Brain microvascular endothelial cell (primary cell): ENCODE measurements at regions not wholly inside any gene's neighbourhood (a gene's known extent, or its start where the extent isn't known, plus 50 kb on each side); places are given as distances from the start of the nearest gene placed in this dataset.

Experiments
- DNase-seq: peaks from one replicate; pipeline ENCODE4 v3.0.0-alpha.2; 2020
- H3K27ac ChIP-seq: fragments of 250-450 bp; sonication (Bioruptor Pico); 2 replicates; pipeline ENCODE4 v1.5.1; 2020; ENCODE audit warnings: mild to moderate bottlenecking, moderate library complexity
- H3K27me3 ChIP-seq: fragments of 250-450 bp; sonication (Bioruptor Pico); replicated peaks from 2 replicates; pipeline ENCODE4 v1.5.1; 2020; ENCODE audit warnings: mild to moderate bottlenecking
- H3K36me3 ChIP-seq: fragments of 250-450 bp; sonication (Bioruptor Pico); replicated peaks from 2 replicates; pipeline ENCODE4 v1.5.1; 2020; ENCODE audit warnings: mild to moderate bottlenecking
- H3K4me3 ChIP-seq: 2 replicates; pipeline ENCODE4 v1.5.1; 2011; ENCODE audit warnings: low read depth, mild to moderate bottlenecking, control low read depth, low read length, moderate library complexity
- in situ Hi-C: cut with HindIII; loops from 2 replicates; pipeline ENCODE4 v1.10.0; 2017; ENCODE audit warnings: low sequenced_read_pairs, low pct_ligation_motif_present
- TF ChIP-seq, protein P1 (sequence below): IDR thresholded peaks from 2 replicates; pipeline ENCODE4 v1.5.1; 2011; ENCODE audit warnings: low read depth, mild to moderate bottlenecking, moderate library complexity, low read length, control low read depth, inconsistent platforms; ENCODE audit errors: missing control alignments

GRCh38 chr15:70219256-70219895 lies 121.7 kb upstream of the TLE3 start:
- no peak for DNase-seq
- TF ChIP-seq, protein P1, sequence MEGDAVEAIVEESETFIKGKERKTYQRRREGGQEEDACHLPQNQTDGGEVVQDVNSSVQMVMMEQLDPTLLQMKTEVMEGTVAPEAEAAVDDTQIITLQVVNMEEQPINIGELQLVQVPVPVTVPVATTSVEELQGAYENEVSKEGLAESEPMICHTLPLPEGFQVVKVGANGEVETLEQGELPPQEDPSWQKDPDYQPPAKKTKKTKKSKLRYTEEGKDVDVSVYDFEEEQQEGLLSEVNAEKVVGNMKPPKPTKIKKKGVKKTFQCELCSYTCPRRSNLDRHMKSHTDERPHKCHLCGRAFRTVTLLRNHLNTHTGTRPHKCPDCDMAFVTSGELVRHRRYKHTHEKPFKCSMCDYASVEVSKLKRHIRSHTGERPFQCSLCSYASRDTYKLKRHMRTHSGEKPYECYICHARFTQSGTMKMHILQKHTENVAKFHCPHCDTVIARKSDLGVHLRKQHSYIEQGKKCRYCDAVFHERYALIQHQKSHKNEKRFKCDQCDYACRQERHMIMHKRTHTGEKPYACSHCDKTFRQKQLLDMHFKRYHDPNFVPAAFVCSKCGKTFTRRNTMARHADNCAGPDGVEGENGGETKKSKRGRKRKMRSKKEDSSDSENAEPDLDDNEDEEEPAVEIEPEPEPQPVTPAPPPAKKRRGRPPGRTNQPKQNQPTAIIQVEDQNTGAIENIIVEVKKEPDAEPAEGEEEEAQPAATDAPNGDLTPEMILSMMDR: no peak
- no peaks in the 10 kb centered on the region for H3K36me3 ChIP-seq
- H3K27me3 ChIP-seq: no peaks in the 10 kb centered on the region
- in situ Hi-C loops: no loop called here
- no peak overlapping the region for H3K4me3 ChIP-seq
- H3K27ac ChIP-seq: no peak overlapping the region

GRCh38 chr15:70217226-70218160 lies 119.8 kb upstream of the TLE3 start:
- TF ChIP-seq, protein P1: no peak
- Histone ChIP-seq H3K27me3 (no peaks in the 10 kb centered on the region), H3K4me3 (no peak overlapping the region), H3K36me3 (no peaks in the 10 kb centered on the region), H3K27ac (no peak overlapping the region)
- in situ Hi-C loops: no loop called here
- DNase-seq: no peak

DNA sequence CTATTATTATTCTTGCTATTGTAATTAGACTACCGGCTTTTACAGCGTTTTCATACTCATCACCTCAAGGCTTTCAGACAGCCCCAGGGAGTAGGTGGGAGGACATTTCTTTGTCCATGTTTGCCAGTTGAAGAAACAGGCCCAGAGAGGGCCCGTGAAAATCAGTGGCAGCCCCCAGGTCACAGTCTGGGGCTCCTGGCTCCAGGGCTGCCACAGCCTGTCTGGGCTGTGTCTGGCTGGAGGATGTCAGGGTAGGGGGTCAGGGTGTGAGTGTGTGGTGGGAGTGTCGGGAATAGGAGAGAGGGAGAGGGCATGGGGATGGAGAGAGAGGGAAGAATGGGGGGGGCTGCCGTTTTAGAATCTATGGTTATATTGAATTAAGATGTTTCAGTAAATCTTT lies 118.2 kb upstream of the TLE3 start:
- no peak overlapping the region for H3K27ac ChIP-seq
- TF ChIP-seq, protein P1: no peak
- H3K4me3 ChIP-seq: no peak overlapping the region
- in situ Hi-C loops: no loop called here
- no peaks in the 10 kb centered on the region for H3K27me3 ChIP-seq
- no peaks in the 10 kb centered on the region for H3K36me3 ChIP-seq
- no peak for DNase-seq

DNA sequence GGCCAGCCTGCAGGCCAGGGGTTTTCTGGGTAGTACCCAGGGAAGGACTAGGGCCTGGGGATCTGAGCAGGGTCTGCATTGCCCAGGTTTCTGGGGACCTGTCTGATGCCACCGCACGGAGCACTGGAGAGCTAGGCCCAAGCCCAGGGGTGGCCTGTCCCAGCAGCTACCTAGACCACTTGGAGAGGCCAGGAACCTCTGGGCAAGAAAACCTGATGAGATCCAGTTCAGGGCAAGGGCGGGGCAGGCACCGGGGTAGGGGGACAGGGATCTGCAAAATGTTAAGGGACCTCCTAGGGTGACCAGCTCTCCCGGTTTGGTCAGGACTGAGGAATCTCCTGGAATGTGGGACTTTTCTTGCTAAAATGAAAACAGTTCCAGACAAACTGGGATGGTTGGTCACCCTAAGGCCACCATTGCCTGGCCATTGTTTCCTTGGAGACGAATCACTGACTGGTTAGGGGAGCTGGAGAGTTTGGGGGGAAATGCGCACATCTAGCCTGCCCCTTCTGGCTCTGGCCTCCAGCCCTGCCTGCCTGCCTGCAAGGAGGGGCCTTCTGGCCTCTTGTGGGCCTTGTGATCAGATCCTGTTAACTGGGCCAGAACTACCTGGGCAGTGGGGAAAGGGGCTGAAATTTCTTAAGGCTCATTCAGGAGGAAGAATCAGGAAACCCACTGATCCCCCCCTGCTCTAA lies 117.4 kb upstream of the TLE3 start:
- in situ Hi-C loops: no loop called here
- Histone ChIP-seq H3K27ac (no peak overlapping the region), H3K36me3 (no peaks in the 10 kb centered on the region), H3K4me3 (no peak overlapping the region), H3K27me3 (no peaks in the 10 kb centered on the region)
- TF ChIP-seq, protein P1: no peak
- no peak for DNase-seq

GRCh38 chr15:70214276-70214675 lies 116.6 kb upstream of the TLE3 start:
- Histone ChIP-seq H3K4me3 (no peak overlapping the region), H3K27me3 (no peaks in the 10 kb centered on the region), H3K27ac (no peak overlapping the region), H3K36me3 (no peaks in the 10 kb centered on the region)
- in situ Hi-C loops: no loop called here
- TF ChIP-seq, protein P1: no peak
- DNase-seq: no peak
